K562 (cell line): ENCODE measurements at regions not wholly inside any gene's neighbourhood (a gene's known extent, or its start where the extent isn't known, plus 50 kb on each side); places are given as distances from the start of the nearest gene placed in this dataset.

Experiments used
- ARNT ChIP-seq, 2 experiments: fragments of 450-650 bp; IDR thresholded peaks; 2 replicates each; pipeline ENCODE4 v1.6.1; 2016; ENCODE audit warnings: mild to moderate bottlenecking in 1 of 2
- ASH1L ChIP-seq: fragments of 450-650 bp; IDR thresholded peaks from 2 replicates; pipeline ENCODE4 v1.6.1; 2018; ENCODE audit warnings: borderline replicate concordance, mild to moderate bottlenecking, low read depth; ENCODE audit not compliant: partially characterized antibody
- ATF4 ChIP-seq: fragments of 450-650 bp; formaldehyde crosslinking; IDR thresholded peaks from 2 replicates; pipeline ENCODE4 v1.4.0; 2022; ENCODE audit warnings: mild to moderate bottlenecking, moderate library complexity
- BACH1 ChIP-seq: fragments of 200-800 bp; sonication (Bioruptor generic); IDR thresholded peaks from 2 replicates; pipeline ENCODE4 v1.6.1; 2016; ENCODE audit warnings: missing genetic modification characterization, missing compliant biosample characterization
- CBFA2T2 ChIP-seq: fragments of 450-650 bp; conservative IDR thresholded peaks from 2 replicates; pipeline ENCODE4 v1.6.1; 2017; ENCODE audit warnings: mild to moderate bottlenecking
- CREBBP ChIP-seq: IDR thresholded peaks from one replicate; pipeline ENCODE4 v1.6.1; 2012; ENCODE audit warnings: low read depth, mild to moderate bottlenecking, control low read depth, inconsistent platforms, low read length
- E2F5 ChIP-seq: sonication (generic); formaldehyde crosslinking; IDR thresholded peaks from 2 replicates; pipeline ENCODE4 v1.8.0; 2022; ENCODE audit warnings: mild to moderate bottlenecking, missing genetic modification reagents
- GABPB2 ChIP-seq: fragments of 250-450 bp; sonication (Bioruptor Pico); conservative IDR thresholded peaks from 2 replicates; pipeline ENCODE4 v1.5.1; 2021; ENCODE audit warnings: mild to moderate bottlenecking
- GATAD2A ChIP-seq: fragments of 450-650 bp; IDR thresholded peaks from 2 replicates; pipeline ENCODE4 v1.6.1; 2017
- JUND ChIP-seq, 2 experiments: IDR thresholded peaks; 2 replicates in 1 of 2; 3 replicates in 1 of 2; pipeline ENCODE4 v1.6.1; 2011; ENCODE audit warnings: borderline replicate concordance in 2 of 2, low read depth in 2 of 2, low read length in 2 of 2, improper control_type of control experiment in 1 of 2, missing biosample characterization in 1 of 2, missing genetic modification characterization in 1 of 2, missing genetic modification reagents in 1 of 2
- KDM1A ChIP-seq, 2 experiments: fragments of 450-650 bp; IDR thresholded peaks; 2 replicates each; pipeline ENCODE4 v1.6.1; 2016; ENCODE audit warnings: mild to moderate bottlenecking in 2 of 2
- MTA1 ChIP-seq: fragments of 450-650 bp; IDR thresholded peaks from 2 replicates; pipeline ENCODE4 v1.6.1; 2017; ENCODE audit warnings: borderline replicate concordance
- MXI1 ChIP-seq: IDR thresholded peaks from 2 replicates; pipeline ENCODE4 v1.6.1; 2011; ENCODE audit warnings: low read depth, mild to moderate bottlenecking, improper control_type of control experiment, low read length
- NFIC ChIP-seq: fragments of 450-650 bp; IDR thresholded peaks from 2 replicates; pipeline ENCODE4 v1.6.1; 2017; ENCODE audit warnings: mild to moderate bottlenecking, inconsistent platforms
- NFYB ChIP-seq: IDR thresholded peaks from 2 replicates; pipeline ENCODE4 v1.6.1; 2011; ENCODE audit warnings: mild to moderate bottlenecking, moderate library complexity; ENCODE audit not compliant: insufficient read length; ENCODE audit errors: extremely low read depth
- SREBF2 ChIP-seq: sonication (generic); formaldehyde crosslinking; IDR thresholded peaks from 2 replicates; pipeline ENCODE4 v1.4.0; 2020; ENCODE audit warnings: mild to moderate bottlenecking, missing genetic modification reagents
- SRSF7 ChIP-seq: fragments of 200-400 bp; formaldehyde crosslinking; optimal IDR thresholded peaks from 2 replicates; pipeline ENCODE3; 2017; ENCODE audit warnings: mild to moderate bottlenecking, low read depth, low read length
- TCFL5 ChIP-seq: fragments of 250-450 bp; sonication (Bioruptor Pico); conservative IDR thresholded peaks from 2 replicates; pipeline ENCODE4 v1.6.1; 2021; ENCODE audit warnings: mild to moderate bottlenecking, moderate library complexity, matching md5 sums
- TFE3 ChIP-seq: fragments of 450-650 bp; formaldehyde crosslinking; IDR thresholded peaks from 2 replicates; pipeline ENCODE4 v1.4.0; 2020; ENCODE audit warnings: mild to moderate bottlenecking, mixed read lengths
- ZBED1 ChIP-seq: IDR thresholded peaks from 2 replicates; pipeline ENCODE4 v1.6.1; 2014
- ZBTB2 ChIP-seq: fragments of 450-650 bp; IDR thresholded peaks from 2 replicates; pipeline ENCODE4 v1.6.1; 2016; ENCODE audit warnings: antibody characterized with exemption
- ZC3H8 ChIP-seq: fragments of 450-650 bp; IDR thresholded peaks from 2 replicates; pipeline ENCODE4 v1.6.1; 2017
- ZNF324 ChIP-seq: fragments of 250-450 bp; sonication (Bioruptor Pico); IDR thresholded peaks from 2 replicates; pipeline ENCODE4 v1.4.0; 2020; ENCODE audit warnings: mild to moderate bottlenecking
- ZNF354B ChIP-seq: fragments of 250-450 bp; sonication (Bioruptor Pico); IDR thresholded peaks from 2 replicates; pipeline ENCODE4 v1.4.0; 2020
- ZNF668 ChIP-seq: fragments of 250-450 bp; sonication (Bioruptor Pico); IDR thresholded peaks from 2 replicates; pipeline ENCODE4 v1.8.0; 2022; ENCODE audit warnings: mild to moderate bottlenecking, inconsistent platforms

GRCh38 chr12:28135801-28136439 is 54.3 kb upstream of the CCDC91 start (continued):
- no peak for TF ChIP-seq TFE3 (CRISPR knock-in tag)
- TF ChIP-seq ASH1L: no peak
- no peak for TF ChIP-seq ZC3H8
- TF ChIP-seq E2F5 (CRISPR knock-in tag): no peak
- TF ChIP-seq ZNF668: no peak
- no peak for TF ChIP-seq SRSF7
- TF ChIP-seq ARNT (IDR thresholded peaks at IDR 0.05): peak; percentile 67 to 82; a peak in 2 of 4 replicates
- TF ChIP-seq TCFL5 (CRISPR knock-in tag): no peak
- TF ChIP-seq ZBED1: no peak; the same call in 1 of the 2 replicates
- peak; percentile 74 to 81 for TF ChIP-seq KDM1A (IDR thresholded peaks at IDR 0.05)
- TF ChIP-seq ZNF324 (CRISPR knock-in tag): no peak
- no peak for TF ChIP-seq BACH1 (tag)
- TF ChIP-seq JUND (IDR thresholded peaks at IDR 0.05; ENCODE audit: borderline replicate concordance, low read depth, low read length): no peak
- TF ChIP-seq JUND (tag; IDR thresholded peaks at IDR 0.05; ENCODE audit: borderline replicate concordance, low read depth, low read length): no peak
- TF ChIP-seq ATF4 (CRISPR knock-in tag): no peak
- no peak for TF ChIP-seq GATAD2A
- peak; percentile 85 for TF ChIP-seq NFIC
- no peak for TF ChIP-seq GABPB2 (CRISPR knock-in tag)
- no peak for TF ChIP-seq SREBF2 (CRISPR knock-in tag)
- TF ChIP-seq MXI1: no peak
- TF ChIP-seq CREBBP: no peak
- TF ChIP-seq ZBTB2: no peak; the same call in 1 of the 2 replicates
- peak; percentile 93 for TF ChIP-seq CBFA2T2
- TF ChIP-seq MTA1: 0 out of 2 replicates have a peak, but pooled peaks have one; percentile 13
- TF ChIP-seq ZNF354B (CRISPR knock-in tag): no peak
- no peak for TF ChIP-seq NFYB
